Mesothelial cell of epicardium (in vitro differentiated cells): ENCODE measurements at regions not wholly inside any gene's neighbourhood (a gene's known extent, or its start where the extent isn't known, plus 50 kb on each side); places are given as distances from the start of the nearest gene placed in this dataset.

Experiments
- DNase-seq, 2 experiments: peaks; one replicate each; pipeline ENCODE4 v3.0.0; 2021; ENCODE audit warnings: low spot score in 2 of 2; ENCODE audit not compliant: unreplicated experiment in 2 of 2
- H3K27ac Mint-ChIP-seq: 2 replicates; pipeline ENCODE4 v1.8.0; 2021; ENCODE audit warnings: mixed read lengths
- H3K27me3 Mint-ChIP-seq: 2 replicates; pipeline ENCODE4 v1.8.0; 2021; ENCODE audit warnings: low read depth, mixed read lengths
- H3K36me3 Mint-ChIP-seq: 2 replicates; pipeline ENCODE4 v1.8.0; 2021; ENCODE audit warnings: mixed read lengths
- H3K4me1 Mint-ChIP-seq: 2 replicates; pipeline ENCODE4 v1.8.0; 2021; ENCODE audit warnings: mixed read lengths
- H3K4me3 Mint-ChIP-seq: 2 replicates; pipeline ENCODE4 v1.8.0; 2021; ENCODE audit warnings: mild to moderate bottlenecking, moderate library complexity, mixed read lengths
- H3K9me3 Mint-ChIP-seq: 2 replicates; pipeline ENCODE4 v1.8.0; 2021; ENCODE audit warnings: mixed read lengths
- CTCF ChIP-seq: fragments of 200-600 bp; sonication (generic); IDR thresholded peaks from one replicate; pipeline ENCODE4 v1.5.0; 2021; ENCODE audit warnings: antibody characterized with exemption; ENCODE audit not compliant: unreplicated experiment

GRCh38 chr20:57999465-58000111 lies 228.9 kb downstream of the ANKRD60 start:
- Mint-ChIP-seq H3K9me3 (no peaks in the 10 kb centered on the region), H3K36me3 (no peaks in the 10 kb centered on the region), H3K27me3 (peaks cover 21% of the 10 kb centered on the region), H3K4me1 (peaks cover 8% of the 10 kb centered on the region), H3K4me3 (peak overlapping the region; percentile 13), H3K27ac (no peak overlapping the region)
- TF ChIP-seq CTCF: no peak
- no peak for DNase-seq

- peak overlapping the region; percentile 13 for H3K4me3 Mint-ChIP-seq
- H3K9me3 Mint-ChIP-seq: no peaks in the 10 kb centered on the region
- DNase-seq: no peak
- TF ChIP-seq CTCF: no peak
- no peak overlapping the region for H3K27ac Mint-ChIP-seq
- H3K4me1 Mint-ChIP-seq: peaks cover 8% of the 10 kb centered on the region
- peaks cover 22% of the 10 kb centered on the region for H3K27me3 Mint-ChIP-seq
- no peaks in the 10 kb centered on the region for H3K36me3 Mint-ChIP-seq
These were observed 229.4 kb downstream of the ANKRD60 start for GRCh38 chr20:57998981-57999464.

- no peak for TF ChIP-seq CTCF
- Mint-ChIP-seq H3K27ac (no peak overlapping the region), H3K9me3 (no peaks in the 10 kb centered on the region), H3K36me3 (no peaks in the 10 kb centered on the region), H3K27me3 (peaks cover 26% of the 10 kb centered on the region), H3K4me3 (no peak overlapping the region), H3K4me1 (peaks cover 12% of the 10 kb centered on the region)
- no peak for DNase-seq
These were observed 230.2 kb downstream of the ANKRD60 start for GRCh38 chr20:57998276-57998675.

GRCh38 chr20:57996936-57997890 lies 231.2 kb downstream of the ANKRD60 start:
- no peaks in the 10 kb centered on the region for H3K9me3 Mint-ChIP-seq
- no peak overlapping the region for H3K27ac Mint-ChIP-seq
- DNase-seq: no peak
- no peaks in the 10 kb centered on the region for H3K36me3 Mint-ChIP-seq
- peaks cover 12% of the 10 kb centered on the region for H3K4me1 Mint-ChIP-seq
- peaks cover 36% of the 10 kb centered on the region for H3K27me3 Mint-ChIP-seq
- TF ChIP-seq CTCF: no peak
- H3K4me3 Mint-ChIP-seq: no peak overlapping the region

- H3K27ac Mint-ChIP-seq: no peak overlapping the region
- H3K9me3 Mint-ChIP-seq: no peaks in the 10 kb centered on the region
- H3K27me3 Mint-ChIP-seq: peaks cover 41% of the 10 kb centered on the region
- no peak overlapping the region for H3K4me3 Mint-ChIP-seq
- no peak for DNase-seq
- H3K4me1 Mint-ChIP-seq: peaks cover 12% of the 10 kb centered on the region
- no peaks in the 10 kb centered on the region for H3K36me3 Mint-ChIP-seq
- no peak for TF ChIP-seq CTCF
These were observed 232.0 kb downstream of the ANKRD60 start for GRCh38 chr20:57996465-57996864.
